Mesodermal cell (in vitro differentiated cells): ENCODE measurements at regions not wholly inside any gene's neighbourhood (a gene's known extent, or its start where the extent isn't known, plus 50 kb on each side); places are given as distances from the start of the nearest gene placed in this dataset.
"Not testable (repeated sequence)": the region's sequence is repeated elsewhere in the genome, so short reads cannot be mapped to it uniquely, and the experiment has no call there.

Source experiments
- H3K27ac ChIP-seq: 2 replicates; pipeline ENCODE4 v1.7.0; 2013; ENCODE audit warnings: mild to moderate bottlenecking, low read depth, low read length, moderate library complexity; ENCODE audit not compliant: severe bottlenecking
- H3K36me3 ChIP-seq: 2 replicates; pipeline ENCODE4 v1.7.1; 2013; ENCODE audit warnings: mild to moderate bottlenecking, low read length, moderate library complexity; ENCODE audit not compliant: control insufficient read depth, insufficient read depth
- H3K4me1 ChIP-seq: one replicate; pipeline ENCODE4 v1.7.1; 2013; ENCODE audit warnings: mild to moderate bottlenecking, low read length; ENCODE audit not compliant: insufficient read depth, control insufficient read depth, poor library complexity, severe bottlenecking
- H3K4me3 ChIP-seq: 2 replicates; pipeline ENCODE4 v1.7.0; 2013; ENCODE audit warnings: low read length, control low read depth, mild to moderate bottlenecking; ENCODE audit not compliant: insufficient read depth, poor library complexity, severe bottlenecking; ENCODE audit errors: extremely low read depth
- H3K9me3 ChIP-seq: 2 replicates; pipeline ENCODE4 v1.7.1; 2013; ENCODE audit warnings: mild to moderate bottlenecking, low read length, moderate library complexity; ENCODE audit not compliant: control insufficient read depth
- WGBS, 2 experiments: methylation state at CpG; one replicate each; pipeline ENCODE4 v1.1.5; 2013; ENCODE audit warnings: missing lambda C conversion rate in 2 of 2; ENCODE audit not compliant: insufficient coverage in 2 of 2; 5-methylcytosine and 5-hydroxymethylcytosine counted together

- H3K9me3 ChIP-seq, result no peaks in the 10 kb centered on the region
- 100% methylated on average over 1 of the region's 3 CpGs; no CpG with 5 or more reads in 1 of the 2 experiments for WGBS, 2 experiments
These were observed 188.8 kb upstream of the SPRY2 start for GRCh38 chr13:80529734-80530133.

GRCh38 chr13:80528733-80529132 is 187.8 kb upstream of the SPRY2 start:
- Histone ChIP-seq H3K36me3 (no peaks in the 10 kb centered on the region), H3K4me1 (no peaks in the 10 kb centered on the region), H3K27ac (no peak overlapping the region), H3K4me3 (no peak overlapping the region), H3K9me3 (no peaks in the 10 kb centered on the region)
- WGBS, 2 experiments, result no CpG with 5 or more reads among the region's 3 CpGs

More at GRCh38 chr13:80529734-80530133, 188.8 kb upstream of the SPRY2 start:
- Histone ChIP-seq H3K36me3 (no peaks in the 10 kb centered on the region), H3K4me1 (no peaks in the 10 kb centered on the region), H3K4me3 (no peak overlapping the region), H3K27ac (no peak overlapping the region)

GRCh38 chr13:80527400-80527799 is 186.5 kb upstream of the SPRY2 start:
- no peaks in the 10 kb centered on the region for H3K4me1 ChIP-seq
- WGBS, 2 experiments, result 80% methylated on average over 1 of the region's 2 CpGs; no CpG with 5 or more reads in 1 of the 2 experiments

GRCh38 chr13:80524447-80525215 is 183.7 kb upstream of the SPRY2 start:
- Histone ChIP-seq H3K9me3 (no peaks in the 10 kb centered on the region), H3K4me3 (no peak overlapping the region), H3K27ac (no peak overlapping the region), H3K36me3 (no peaks in the 10 kb centered on the region), H3K4me1 (no peaks in the 10 kb centered on the region)
- WGBS, 2 experiments, result 93 to 100% methylated on average over 3 of the region's 4 CpGs

More at GRCh38 chr13:80527400-80527799, 186.5 kb upstream of the SPRY2 start:
- H3K27ac ChIP-seq, result no peak overlapping the region
- H3K36me3 ChIP-seq, result no peaks in the 10 kb centered on the region
- no peak overlapping the region for H3K4me3 ChIP-seq
- no peaks in the 10 kb centered on the region for H3K9me3 ChIP-seq

GRCh38 chr13:80523134-80523533 is 182.2 kb upstream of the SPRY2 start:
- H3K27ac ChIP-seq, result no peak overlapping the region
- WGBS, 2 experiments, result no CpG with 5 or more reads among the region's 1 CpG

GRCh38 chr13:80522463-80522862 is 181.5 kb upstream of the SPRY2 start:
- H3K36me3 ChIP-seq, H3K27ac ChIP-seq, H3K4me1 ChIP-seq, H3K9me3 ChIP-seq, H3K4me3 ChIP-seq: not testable (repeated sequence)
- WGBS, 2 experiments, result 100% methylated on average over 1 of the region's 1 CpG

More at GRCh38 chr13:80523134-80523533, 182.2 kb upstream of the SPRY2 start:
- Histone ChIP-seq H3K9me3 (no peaks in the 10 kb centered on the region), H3K4me1 (no peaks in the 10 kb centered on the region), H3K4me3 (no peak overlapping the region), H3K36me3 (no peaks in the 10 kb centered on the region)

GRCh38 chr13:80516818-80517348 is 176.0 kb upstream of the SPRY2 start:
- 76 to 89% methylated on average over 4 to 5 of the region's 8 CpGs for WGBS, 2 experiments
- peaks cover 3% of the 10 kb centered on the region for H3K9me3 ChIP-seq

GRCh38 chr13:80515296-80515695 is 174.4 kb upstream of the SPRY2 start:
- H3K4me1 ChIP-seq, result peaks cover 5% of the 10 kb centered on the region
- H3K9me3 ChIP-seq, result peaks cover 3% of the 10 kb centered on the region
- WGBS, 2 experiments, result 100% methylated on average over 1 of the region's 4 CpGs; no CpG with 5 or more reads in 1 of the 2 experiments
- H3K4me3 ChIP-seq, result no peak overlapping the region
- H3K27ac ChIP-seq, result no peak overlapping the region
- no peaks in the 10 kb centered on the region for H3K36me3 ChIP-seq

More at GRCh38 chr13:80516818-80517348, 176.0 kb upstream of the SPRY2 start:
- H3K27ac ChIP-seq, result no peak overlapping the region
- H3K36me3 ChIP-seq, result no peaks in the 10 kb centered on the region
- no peaks in the 10 kb centered on the region for H3K4me1 ChIP-seq
- no peak overlapping the region for H3K4me3 ChIP-seq

- Histone ChIP-seq H3K4me3 (no peak overlapping the region), H3K36me3 (no peaks in the 10 kb centered on the region), H3K4me1 (peaks cover 5% of the 10 kb centered on the region), H3K9me3 (peaks cover 3% of the 10 kb centered on the region), H3K27ac (no peak overlapping the region)
- no CpG with 5 or more reads among the region's 1 CpG for WGBS, 2 experiments
These were observed 172.3 kb upstream of the SPRY2 start for GRCh38 chr13:80513196-80513595.

- 89% methylated on average over 1 of the region's 2 CpGs; no CpG with 5 or more reads in 1 of the 2 experiments for WGBS, 2 experiments
- H3K4me1 ChIP-seq, result peaks cover 5% of the 10 kb centered on the region
- H3K9me3 ChIP-seq, result peaks cover 3% of the 10 kb centered on the region
- no peak overlapping the region for H3K27ac ChIP-seq
- H3K36me3 ChIP-seq, result no peaks in the 10 kb centered on the region
- no peak overlapping the region for H3K4me3 ChIP-seq
These were observed 169.8 kb upstream of the SPRY2 start for GRCh38 chr13:80510686-80511085.

- Histone ChIP-seq H3K4me3 (no peak overlapping the region), H3K36me3 (no peaks in the 10 kb centered on the region), H3K27ac (no peak overlapping the region), H3K9me3 (peaks cover 7% of the 10 kb centered on the region), H3K4me1 (peaks cover 5% of the 10 kb centered on the region)
- 100% methylated on average over 2 of the region's 5 CpGs for WGBS, 2 experiments
These were observed 168.3 kb upstream of the SPRY2 start for GRCh38 chr13:80509264-80509663.
